HG03064 (cell line): ENCODE measurements at regions not wholly inside any gene's neighbourhood (a gene's known extent, or its start where the extent isn't known, plus 50 kb on each side); places are given as distances from the start of the nearest gene placed in this dataset.

Experiments
- ATAC-seq: cut with Tn5 transposase; IDR thresholded peaks from one replicate; pipeline ENCODE4 v1.9.1; 2021; ENCODE audit warnings: low read depth; ENCODE audit not compliant: unreplicated experiment

DNA sequence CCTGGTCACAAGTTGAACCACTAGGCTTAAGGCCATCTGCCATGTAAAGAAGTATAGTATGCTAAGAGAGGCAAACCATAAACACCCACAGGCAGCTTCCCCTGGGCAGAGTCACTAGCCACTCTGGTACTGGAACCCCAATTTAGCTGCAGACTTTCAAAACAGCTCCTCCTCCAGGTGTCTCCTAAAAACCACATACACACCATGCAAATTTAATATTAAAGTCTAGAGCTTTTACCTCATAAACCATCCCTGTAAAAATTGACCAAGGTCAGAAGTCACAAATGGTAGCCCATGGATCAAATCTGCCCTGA lies 99.1 kb upstream of the STT3B start:
- no peak for ATAC-seq

DNA sequence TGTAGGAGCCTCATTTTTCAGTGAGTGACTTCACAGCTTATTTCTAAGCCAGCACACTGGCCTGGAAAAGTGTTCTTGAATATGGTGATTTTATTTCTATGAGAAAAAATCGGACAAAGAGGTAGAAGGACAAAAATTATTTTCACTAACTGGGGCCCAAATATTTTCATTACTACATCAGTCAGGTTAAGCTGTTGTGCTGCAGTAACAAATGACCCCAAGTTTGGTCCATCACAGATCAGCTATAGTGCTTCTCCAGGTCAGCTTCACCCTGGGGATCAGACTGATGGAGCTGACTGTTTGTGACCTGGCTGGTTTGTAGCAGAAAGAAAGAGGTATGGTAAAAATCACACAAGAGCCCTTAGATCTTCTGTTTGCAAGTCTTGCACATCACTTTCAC lies 97.9 kb upstream of the STT3B start:
- no peak for ATAC-seq

DNA sequence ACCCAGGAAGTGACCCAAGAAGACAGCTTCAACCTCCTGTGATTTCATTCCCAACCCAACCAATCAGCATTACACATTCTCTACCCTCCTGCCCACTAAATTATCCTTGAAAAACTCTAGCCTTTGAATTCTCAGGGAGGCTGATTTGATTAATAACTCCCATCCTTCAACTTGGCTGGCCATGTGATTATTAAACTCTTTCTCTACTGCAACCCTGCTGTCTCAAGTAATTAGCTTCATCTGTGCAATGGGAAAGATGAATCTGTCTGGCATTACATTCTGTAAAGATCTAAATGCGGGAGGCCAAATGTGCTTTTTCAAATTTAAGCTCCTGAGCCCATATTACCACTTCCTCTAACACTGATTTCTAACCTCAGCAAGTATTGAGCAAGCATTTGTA lies 95.9 kb upstream of the STT3B start:
- no peak for ATAC-seq

DNA sequence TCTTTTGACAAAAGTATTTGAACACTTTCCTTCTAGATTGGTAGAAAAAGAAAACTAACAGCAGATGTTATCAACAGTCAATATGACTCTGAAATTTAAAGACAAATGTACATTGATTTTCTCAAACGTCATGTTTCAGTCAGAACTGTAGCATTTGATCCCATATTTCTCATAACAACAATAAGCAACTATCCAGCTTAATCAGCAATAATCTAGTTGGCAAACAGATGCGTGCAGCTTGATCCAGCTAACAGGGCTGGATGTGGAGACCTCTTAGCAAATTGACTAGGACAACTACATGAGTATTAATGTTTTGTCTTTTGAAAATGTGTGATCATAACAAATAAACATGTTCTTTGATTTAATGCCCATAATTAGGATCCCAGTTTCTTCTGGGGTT lies 94.0 kb upstream of the STT3B start:
- no peak for ATAC-seq

DNA sequence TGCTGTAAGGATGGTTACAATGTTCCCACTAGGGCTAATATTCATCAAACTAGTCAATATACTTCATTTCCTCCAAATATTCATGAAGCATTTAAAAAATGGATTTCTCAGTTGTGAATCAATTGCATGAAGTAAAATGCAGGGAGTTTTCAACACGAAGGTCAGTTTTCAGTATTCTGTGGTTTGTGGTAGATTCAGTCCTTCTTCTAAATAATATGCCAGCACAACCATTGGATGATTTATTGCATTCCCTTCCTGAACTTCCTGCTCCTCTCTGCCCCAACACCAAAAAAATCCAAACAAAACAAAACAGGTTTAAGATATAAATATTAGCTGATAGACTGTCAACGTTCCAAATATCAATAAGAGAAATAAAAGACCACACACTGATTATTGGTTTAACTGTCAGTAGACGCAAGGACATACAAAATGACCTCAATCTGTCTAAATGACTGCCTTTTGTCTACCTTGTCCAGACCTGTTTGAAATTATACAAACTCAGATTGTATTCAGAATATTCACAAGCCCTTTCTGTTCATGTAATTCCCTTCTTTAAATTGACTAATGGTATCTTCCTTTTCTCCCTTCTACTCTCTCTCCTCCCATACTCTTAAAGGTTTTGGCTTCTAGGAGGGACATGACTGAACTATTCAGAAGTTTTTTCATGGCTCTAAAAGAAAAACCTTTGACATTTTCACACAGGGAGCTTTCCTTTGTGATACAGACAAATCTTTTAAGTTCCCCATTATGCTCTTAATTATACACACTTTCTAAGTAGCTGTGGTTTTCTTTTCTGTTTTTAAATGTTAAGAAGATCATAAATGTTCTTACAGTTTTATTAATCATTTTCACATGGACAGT lies 92.6 kb upstream of the STT3B start:
- no peak for ATAC-seq

DNA sequence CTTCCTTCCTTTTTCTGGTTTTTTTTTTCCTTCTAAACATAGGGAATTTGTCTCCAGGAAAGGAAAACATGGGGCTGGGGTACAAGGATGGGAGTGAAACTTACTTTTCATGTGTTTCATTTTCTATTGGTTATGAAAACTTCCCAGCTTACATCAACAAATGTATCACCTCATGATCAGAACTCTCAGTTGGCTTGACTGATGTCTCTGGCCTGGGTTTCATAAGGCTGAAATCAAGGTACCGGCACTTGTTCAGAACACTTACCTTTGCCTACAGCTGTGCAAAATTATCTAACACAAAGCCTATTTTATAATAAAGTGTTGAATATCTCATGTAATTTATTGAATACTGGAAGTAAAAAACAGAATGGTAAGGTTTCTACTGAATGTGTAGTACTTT lies 91.8 kb upstream of the STT3B start:
- no peak for ATAC-seq

DNA sequence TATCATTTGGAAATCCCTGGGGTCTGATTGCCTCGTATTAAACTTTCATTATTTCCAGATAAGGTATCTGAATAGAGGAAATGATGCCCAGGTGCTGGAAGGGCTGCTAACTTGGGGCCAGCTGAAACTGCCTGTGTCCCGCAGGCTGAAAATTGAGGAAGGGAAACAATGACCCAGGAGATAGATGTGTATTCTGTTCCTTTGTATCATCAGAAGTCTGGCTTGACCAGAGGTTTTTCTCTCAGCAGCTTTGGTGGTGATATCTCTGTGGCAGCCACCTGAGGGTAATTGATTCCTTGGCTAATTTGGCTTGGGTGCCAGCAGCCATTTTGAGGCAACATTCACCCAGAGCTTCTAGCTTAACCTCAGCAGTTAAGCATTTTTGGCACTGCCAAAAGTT lies 90.0 kb upstream of the STT3B start:
- no peak for ATAC-seq

GRCh38 chr3:31444220-31445142 lies 88.2 kb upstream of the STT3B start:
- ATAC-seq, result no peak

GRCh38 chr3:31445701-31446100 lies 87.0 kb upstream of the STT3B start:
- ATAC-seq, result no peak

DNA sequence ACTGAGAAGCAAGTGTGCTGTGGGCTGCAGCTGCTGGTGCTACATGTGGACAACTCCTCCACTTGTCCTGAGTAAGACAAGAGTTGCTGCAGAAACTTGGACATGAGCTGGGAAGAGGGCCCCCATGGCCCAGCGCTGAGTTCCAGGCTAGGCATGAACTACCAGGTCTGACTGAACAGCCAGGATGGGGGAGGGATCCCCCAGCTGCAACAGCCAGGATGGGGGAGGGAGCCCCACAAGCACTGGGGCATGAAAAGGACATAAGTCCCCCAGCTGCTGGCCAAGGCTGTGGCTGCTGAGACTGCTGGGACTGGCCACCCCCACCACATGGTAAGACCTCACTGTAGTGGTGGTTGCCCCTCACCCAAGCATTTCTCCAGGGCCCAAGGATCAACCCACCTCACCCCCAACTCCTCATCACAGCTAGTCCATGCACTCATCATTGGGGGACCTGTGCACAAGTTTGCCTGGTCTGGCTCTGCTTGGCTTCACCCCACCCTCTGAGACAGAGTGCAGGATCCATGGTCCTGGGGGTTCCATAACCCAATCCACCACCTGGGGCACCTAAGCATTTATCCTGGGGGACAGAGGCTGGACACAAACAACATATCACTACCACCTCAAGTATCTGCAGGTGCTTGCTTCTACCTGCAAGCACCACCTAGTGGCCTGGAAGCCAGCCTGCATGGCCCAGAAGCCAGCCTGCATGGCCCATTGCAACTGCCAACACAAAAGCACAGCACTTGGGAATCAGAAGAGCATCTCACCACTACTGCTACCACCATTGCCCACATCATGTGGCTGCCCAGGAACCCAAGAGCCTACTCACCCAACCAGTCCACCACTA lies 84.5 kb upstream of the STT3B start:
- ATAC-seq, result peak; percentile 63

DNA sequence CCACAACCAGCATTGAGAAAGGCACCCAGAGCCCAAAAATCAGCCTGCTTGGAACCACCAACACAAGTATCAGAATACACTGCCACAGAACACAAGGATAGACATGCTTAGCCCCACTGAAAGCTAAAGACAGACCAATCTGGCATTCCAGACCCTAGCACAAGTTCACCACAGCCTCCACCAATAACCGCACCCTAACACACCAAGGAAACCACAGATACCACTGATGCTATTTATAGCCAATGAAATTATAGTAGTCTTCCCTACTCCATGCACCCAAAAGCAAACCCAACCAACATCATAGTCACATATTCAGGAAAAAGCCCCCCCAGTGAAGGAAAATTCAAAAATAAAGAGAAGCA lies 83.9 kb upstream of the STT3B start:
- ATAC-seq, result peak; percentile 41

DNA sequence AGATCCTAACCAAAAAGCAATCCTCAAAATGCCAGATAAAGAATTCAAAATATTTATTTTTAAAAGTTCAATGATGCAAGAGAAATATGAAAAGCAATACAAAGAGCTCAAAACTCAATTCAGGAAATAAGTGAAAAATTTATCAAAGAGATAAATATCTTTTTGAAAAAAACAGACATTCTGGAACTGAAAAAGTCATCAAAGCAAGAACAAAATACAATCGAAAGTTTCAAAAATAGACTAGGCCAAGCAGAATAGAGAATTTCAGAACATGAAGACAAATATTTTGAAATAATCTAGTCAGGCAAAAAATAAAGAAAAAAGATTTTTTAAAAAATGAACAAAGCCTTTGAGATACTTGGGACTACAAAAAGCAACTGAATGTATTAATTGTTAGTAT lies 83.4 kb upstream of the STT3B start:
- no peak for ATAC-seq

DNA sequence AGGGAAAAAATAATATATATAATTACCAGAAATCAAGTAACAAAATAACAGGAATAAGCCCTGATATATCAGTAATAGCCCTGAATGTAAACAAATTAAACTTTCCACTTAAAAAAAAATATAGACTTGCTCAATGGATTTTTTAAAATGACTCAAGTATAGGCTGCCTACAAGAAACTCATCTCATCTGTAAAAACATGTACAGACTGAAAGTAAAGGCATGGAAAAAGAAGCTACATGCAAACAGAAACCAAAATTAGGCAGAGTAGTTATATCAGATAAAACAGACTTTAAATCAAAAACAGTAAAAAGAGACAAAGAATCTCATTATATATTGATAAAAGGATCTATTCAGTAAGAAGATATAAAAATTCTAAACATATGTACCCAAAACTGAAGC lies 82.4 kb upstream of the STT3B start:
- no peak for ATAC-seq

- ATAC-seq, result no peak
Measured at GRCh38 chr3:31452495-31453106, 80.1 kb upstream of the STT3B start.

DNA sequence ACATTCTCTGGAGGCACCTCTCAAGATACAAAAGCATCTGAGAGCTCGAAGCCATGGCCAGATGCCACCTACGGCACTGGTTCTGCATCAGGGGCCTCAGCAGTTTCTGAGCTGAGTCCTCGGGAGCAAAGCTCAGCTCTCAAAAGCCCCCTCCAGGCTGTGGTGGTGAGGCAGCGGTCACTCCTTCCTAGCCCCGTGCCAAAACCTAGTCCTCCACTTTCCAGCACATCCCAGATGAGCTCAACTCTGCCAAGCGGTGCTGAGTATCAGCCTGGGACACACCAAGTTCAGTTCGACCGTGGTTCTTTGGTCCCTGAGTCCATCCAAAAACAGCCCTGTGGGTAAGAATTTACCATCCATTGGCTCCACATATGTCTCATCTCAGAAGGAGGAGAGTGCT lies 79.3 kb upstream of the STT3B start:
- no peak for ATAC-seq

DNA sequence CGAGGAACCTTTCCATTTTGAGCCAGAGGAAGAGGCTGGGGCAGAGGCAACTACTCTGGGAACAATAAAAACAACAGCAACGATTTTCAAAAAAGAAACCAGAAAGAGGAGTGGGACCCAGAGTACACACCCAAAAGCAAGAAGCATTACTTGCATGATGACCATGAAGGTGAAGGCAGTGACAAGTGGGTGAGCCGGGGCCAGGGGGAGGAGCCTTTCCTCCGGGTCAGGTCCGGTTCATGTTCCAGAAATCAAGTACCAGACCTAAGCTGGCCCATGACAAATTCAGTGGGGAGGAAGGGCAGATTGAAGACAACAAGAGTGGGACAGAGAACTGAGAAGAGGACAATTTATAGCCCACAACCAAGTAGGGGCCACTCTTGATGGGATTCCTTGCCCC lies 77.2 kb upstream of the STT3B start:
- no peak for ATAC-seq

DNA sequence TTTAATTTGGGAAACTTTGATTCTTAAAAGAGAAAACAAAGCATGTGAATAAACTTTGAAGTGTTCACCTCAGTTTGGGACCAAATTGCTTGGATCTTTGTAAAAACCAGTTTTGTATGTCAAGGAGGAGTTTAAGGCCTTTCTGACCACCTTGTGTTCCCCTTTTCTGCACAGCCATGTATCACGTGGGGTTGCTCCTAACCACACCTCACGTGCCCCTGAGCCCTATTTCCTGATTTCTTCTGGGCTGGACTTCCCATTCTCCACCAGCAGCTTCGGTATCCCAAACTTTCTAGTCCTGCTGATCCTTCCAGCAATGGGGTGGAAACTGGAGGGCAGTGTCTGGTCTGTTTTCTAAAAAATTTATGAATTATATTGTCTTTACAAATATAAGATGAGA lies 76.4 kb upstream of the STT3B start:
- ATAC-seq, result no peak

- ATAC-seq, result no peak
Measured at GRCh38 chr3:31461426-31461825, 71.3 kb upstream of the STT3B start.

DNA sequence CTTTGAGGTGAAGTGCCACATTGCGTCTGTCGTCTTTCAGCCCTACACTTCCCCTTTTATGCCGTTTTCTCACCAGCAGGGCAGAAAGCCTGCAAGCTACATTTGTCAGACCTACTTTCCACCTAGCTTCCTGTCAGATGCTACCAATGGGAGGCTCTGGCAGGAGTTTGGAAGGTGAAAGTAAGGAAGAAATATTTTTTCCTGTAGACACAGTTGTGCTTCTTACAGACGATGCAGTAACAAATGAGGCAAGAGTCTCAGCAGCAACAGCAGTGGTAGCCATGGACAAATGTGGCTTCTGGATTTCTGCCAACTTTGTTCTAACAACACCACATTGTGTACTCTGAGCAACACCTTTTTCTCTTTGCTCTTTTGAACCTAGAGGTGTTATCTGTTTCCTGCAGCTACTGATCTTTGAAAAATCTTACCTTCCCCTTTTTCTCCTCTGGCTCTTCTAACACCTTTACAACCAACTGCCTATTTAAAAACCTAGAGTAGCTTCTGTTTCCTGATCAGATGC lies 70.6 kb upstream of the STT3B start:
- ATAC-seq, result peak; percentile 75

DNA sequence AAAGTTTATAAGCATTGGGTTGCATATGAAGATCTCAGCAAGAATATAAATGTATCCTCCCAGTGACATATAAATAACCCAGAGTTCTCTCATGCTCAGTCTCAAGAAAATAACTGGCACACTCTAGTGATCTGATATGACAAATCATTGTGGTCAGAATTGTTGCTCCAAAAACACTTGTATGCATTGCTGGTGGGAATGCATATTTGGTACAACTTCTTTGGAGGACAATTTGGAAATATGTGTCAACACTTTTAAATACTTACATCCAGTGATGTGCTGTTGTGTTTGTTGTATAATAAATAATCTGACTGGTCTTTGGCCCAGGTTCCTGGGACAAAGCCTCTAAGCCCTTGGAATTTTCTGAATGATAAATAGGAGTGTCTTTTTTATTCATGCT lies 66.7 kb upstream of the STT3B start:
- no peak for ATAC-seq
